LoVo (cell line): ENCODE measurements at regions not wholly inside any gene's neighbourhood (a gene's known extent, or its start where the extent isn't known, plus 50 kb on each side); places are given as distances from the start of the nearest gene placed in this dataset.
"Not testable (repeated sequence)": the region's sequence is repeated elsewhere in the genome, so short reads cannot be mapped to it uniquely, and the experiment has no call there.

Experiments used
- DNase-seq: peaks from one replicate; pipeline ENCODE4 v3.0.0-alpha.2; 2016; ENCODE audit warnings: low spot score

DNA sequence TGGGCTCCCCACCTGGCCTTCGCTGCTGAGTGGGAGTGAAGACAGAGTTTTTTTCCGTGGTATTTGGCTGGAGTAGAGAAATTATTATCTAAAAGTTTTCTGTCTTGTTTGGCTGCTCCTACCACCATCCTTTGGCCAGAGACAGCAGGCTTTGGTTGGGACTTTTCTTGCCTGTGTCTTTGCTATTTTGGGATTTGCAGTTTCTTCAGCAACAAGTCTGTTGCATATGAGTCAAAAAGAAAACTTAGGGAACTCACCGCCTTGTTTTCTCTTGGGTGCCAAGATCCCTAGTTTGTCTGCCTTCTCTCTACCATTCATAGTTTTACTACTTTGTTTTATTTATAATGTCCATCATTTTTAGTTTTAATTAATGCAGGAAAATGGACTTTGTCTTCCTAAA is 683.8 kb downstream of the DOK5 start:
- DNase-seq, result no peak

DNA sequence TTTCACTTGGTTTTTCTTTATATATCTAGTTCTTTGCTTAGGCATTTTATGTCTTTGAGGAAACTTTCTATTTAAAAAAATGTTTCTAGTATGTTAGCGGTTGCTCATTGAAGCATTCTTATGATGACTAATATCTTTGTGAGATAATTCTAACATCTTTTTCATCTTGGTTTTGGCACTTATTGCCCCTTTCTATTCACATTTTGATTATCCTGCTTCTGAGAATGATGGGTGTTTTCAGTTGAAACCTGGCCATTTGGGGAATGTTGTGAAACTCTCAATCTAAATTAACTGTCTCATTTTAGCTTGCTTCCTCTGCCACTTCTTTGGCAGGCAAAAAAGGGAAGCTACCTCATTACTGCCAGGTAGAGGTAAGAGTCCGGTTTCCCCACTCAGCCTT is 683.1 kb downstream of the DOK5 start:
- no peak for DNase-seq

DNA sequence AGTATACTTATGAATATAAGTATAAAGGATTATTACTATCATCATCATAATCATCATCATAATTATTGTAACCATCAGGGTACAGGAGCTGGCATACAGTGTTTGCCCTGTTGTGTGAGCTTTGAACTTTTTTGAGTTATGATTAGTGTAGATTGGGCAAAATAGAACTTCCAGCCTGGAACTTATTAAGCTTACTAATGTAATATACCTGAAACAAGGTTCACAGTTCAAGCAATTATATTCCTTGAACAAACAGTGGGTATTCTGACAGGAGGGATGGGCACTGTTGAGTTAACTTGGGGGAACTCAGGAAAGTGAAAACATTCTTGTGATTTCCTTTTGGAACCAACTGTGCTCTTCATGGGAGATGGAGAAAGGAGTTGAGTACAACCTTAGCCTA is 680.0 kb downstream of the DOK5 start:
- no peak for DNase-seq

GRCh38 chr20:55153001-55153645 is 677.7 kb downstream of the DOK5 start:
- DNase-seq, result no peak

DNA sequence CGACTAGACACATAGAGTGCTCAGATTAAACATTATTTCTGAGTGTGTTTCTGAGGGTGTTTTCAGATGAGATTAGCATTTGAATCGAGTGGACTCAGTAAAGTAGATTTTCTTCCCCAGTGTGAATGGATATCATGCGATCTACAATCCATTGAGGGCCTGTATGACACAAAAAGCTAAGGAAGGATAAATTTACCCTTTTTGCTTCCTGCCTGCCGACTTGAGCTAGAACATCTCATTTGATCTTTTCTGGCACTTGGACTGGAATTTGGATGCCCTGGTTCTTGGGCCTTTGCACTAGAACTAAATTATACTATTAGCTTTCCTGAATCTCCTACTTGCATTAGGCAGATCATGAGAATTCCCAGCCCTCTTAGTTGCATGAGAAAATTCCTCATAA is 675.8 kb downstream of the DOK5 start:
- DNase-seq, result no peak

DNA sequence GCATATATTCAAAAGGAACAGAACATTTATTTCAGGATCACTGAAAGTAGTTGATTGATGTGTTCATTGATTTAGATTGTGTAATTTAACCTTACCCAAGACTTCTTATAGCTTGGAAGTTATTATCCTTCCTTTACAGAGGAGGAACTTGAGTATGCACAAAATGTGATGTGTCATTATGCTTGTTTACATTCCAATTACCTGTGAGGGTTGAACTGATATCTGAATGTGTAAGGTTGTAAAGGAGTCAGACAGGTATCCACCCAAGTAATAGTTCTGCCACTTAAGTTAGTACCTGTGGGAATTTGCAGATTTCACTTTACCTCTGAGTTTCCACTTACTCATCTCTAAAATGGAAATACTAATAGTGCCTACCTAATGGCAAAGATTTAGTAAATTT is 668.2 kb downstream of the DOK5 start:
- peak; percentile 23 for DNase-seq

GRCh38 chr20:55142932-55143331 is 667.5 kb downstream of the DOK5 start:
- DNase-seq, result no peak

GRCh38 chr20:55140631-55141030 is 665.2 kb downstream of the DOK5 start:
- DNase-seq, result no peak

DNA sequence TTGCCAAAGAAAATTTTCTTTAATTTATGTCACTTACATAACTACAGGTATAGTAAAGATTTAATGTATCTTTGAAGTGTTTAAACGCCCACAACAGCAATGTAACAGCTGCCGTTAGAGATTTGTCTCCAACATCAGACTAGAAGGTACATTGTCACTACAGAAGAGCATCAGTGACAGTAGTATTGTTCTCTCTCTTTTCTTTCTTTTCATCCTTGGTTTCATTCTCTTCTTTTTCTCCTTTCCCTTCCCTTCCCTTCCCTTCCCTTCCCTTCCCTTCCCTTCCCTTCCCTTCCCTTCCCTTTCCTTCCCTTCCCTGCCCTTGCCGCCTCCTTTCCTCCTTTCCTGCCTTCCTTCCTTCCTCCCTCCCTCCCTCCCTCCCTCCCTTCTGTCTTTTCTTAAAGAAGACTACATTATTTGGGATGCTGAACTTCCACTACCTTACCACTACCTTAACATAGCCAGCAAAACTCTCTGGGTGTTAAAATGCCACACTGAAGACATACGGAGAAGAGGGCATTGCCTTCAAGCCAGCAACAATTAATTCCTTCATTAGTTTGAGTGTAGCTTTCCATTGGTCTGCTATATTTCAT is 663.9 kb downstream of the DOK5 start:
- DNase-seq, result no peak

DNA sequence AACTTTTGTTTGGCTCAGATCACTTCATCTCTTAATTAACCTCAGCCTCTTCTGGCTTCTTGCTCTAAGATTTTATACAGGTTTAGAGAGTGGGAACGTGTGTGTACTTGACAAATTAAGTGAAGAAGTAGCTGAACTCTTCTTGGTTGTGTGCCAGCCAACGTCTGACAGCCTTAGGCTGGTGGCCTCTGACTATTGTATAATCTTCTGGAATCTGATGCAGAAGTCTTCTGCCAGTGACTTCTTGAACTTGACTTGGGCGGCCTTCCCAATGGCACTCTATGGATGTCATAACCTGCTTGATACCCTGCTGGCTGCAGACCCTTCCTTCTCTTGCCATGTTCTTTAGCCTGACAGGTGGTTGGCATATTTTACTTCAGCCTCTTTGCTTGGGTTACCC is 660.5 kb downstream of the DOK5 start:
- DNase-seq, result no peak

DNA sequence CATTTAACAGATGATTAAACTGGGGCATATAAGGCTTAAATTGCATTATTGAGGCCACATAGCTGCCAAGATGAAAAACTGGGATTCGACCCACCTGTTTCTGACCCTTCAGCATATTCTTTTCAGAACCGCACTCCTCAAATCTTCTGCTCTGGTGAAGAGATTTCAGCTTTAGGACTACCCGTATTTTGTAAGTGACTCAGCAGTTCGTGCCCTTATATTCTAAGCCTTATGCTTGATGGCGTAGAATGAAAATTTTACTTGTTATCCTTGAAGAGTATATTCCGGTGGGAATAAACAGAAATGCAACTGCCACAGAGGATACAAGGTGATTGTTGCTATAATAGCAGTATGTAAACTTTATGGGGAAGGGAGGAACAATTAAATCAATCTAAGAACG is 657.1 kb downstream of the DOK5 start:
- DNase-seq, result no peak

- DNase-seq, result not testable (repeated sequence)
Observed at GRCh38 chr20:55117577-55117976, 642.2 kb downstream of the DOK5 start.

- no peak for DNase-seq
Observed at GRCh38 chr20:55116598-55116997, 641.2 kb downstream of the DOK5 start.

DNA sequence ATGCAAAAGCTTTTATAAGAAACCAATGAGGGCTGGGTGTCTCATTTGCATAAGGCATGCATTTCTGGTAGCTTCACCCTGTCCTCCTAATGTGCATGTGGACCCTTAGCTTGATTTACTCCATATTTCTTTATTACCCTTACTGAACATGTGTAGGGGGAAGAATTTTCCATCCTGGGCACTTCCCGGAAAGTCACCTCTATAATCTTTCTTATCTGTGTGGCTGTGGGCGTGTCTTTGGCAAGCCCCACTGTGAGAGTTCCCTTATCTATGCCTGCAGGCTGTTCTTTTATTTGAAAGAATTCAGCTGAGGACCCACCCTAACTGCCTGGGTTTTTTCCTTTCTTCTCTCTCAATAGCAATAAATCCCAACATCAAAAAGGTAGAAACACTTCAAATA is 627.8 kb downstream of the DOK5 start:
- DNase-seq, result peak; percentile 79

- no peak for DNase-seq
Observed at GRCh38 chr20:55099251-55099650, 623.9 kb downstream of the DOK5 start.

DNA sequence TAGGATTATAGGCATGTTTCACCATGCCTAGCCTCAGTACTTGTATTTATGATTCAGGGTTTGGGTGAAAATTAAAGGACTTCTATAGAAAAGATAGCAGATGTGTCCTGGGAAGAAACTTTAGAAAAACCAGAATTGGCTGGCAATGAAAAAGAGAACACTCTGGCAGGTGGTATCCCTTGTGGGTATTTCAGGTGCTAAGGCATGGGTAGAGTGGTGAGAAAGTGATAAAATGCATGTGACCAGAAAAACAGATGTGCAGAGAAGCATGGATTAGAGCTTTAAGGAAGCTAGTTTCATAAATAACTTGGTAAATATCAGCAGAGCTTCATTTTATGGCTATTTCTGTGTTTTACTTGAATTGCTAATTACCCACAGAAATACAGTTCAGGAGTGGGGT is 622.2 kb downstream of the DOK5 start:
- no peak for DNase-seq

DNA sequence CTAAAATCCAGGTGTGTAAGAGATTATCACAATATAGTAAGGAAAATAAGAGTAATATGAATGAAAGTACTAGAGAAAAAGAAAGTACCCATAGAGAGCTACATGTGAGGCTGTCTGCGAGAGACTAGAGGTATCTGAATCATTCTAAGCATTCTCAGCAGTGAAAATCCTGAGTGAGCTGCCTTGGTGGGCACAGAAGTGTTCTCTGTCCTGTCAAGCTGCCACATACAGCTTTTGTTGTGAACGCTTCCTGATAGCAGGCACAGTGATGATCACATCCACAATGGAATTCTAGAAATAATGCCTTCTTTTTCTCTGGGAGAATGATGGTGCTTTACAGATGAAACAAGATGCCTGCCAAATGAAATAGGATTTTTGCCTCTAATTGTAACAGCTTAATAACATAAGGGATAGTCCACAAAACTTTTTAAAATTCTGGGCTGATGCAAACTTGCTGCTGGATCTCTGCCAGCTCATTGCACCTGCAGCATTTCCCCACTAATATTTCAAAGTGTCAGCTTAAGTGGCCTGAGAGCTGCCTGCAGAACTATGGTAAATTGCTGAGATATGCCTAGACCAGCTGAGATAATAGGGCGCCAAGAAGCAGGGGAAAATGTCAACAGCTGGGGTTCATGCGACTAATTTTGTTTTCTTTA is 620.5 kb downstream of the DOK5 start:
- DNase-seq, result no peak

GRCh38 chr20:55094353-55094861 is 619.0 kb downstream of the DOK5 start:
- DNase-seq, result no peak

- no peak for DNase-seq
Observed at GRCh38 chr20:55090286-55090685, 614.9 kb downstream of the DOK5 start.

DNA sequence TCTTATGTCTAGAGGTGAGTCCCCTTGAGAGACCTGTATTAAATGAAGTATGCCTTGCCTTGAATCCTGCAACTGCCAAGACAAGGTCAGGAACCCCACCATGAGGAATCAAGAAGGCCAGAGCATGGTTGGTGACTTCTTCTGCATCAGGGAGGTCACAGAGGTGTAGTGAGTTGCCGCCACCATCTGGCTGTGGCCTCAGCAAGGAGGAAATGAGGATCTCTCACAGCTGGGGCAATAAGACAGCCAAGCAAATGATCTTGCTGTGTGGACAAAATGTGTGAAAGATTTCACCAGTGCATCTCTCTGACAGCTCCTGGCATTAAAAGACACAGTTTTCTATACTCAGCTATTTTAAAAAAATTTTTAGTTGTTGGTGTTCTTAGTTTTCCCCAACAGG is 611.0 kb downstream of the DOK5 start:
- DNase-seq, result no peak

DNA sequence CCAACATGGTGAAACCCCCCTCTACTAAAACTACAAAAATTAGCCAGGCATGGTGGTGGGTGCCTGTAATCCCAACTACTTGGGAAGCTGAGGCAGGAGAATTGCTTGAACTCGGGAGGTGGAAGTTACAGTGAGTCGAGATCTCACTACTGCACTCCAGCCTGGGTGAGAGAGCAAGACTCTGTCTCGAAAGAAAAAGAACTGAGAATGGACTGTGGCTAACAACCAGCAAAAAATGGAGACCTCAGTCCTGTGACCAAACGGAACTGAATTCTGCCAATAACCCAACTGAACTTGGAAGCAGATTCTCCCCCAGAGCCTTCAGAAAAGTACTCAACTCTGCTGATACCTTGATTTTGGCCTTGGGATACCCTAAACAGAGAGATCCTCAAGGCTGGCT is 604.5 kb downstream of the DOK5 start:
- DNase-seq, result no peak

- not testable (repeated sequence) for DNase-seq
Observed at GRCh38 chr20:55074266-55074840, 599.0 kb downstream of the DOK5 start.

GRCh38 chr20:55070001-55070400 is 594.6 kb downstream of the DOK5 start:
- no peak for DNase-seq
